H1 (cell line): ENCODE measurements at regions not wholly inside any gene's neighbourhood (a gene's known extent, or its start where the extent isn't known, plus 50 kb on each side); places are given as distances from the start of the nearest gene placed in this dataset.

Experiments used
- CTCF ChIA-PET: fragments of 300-600 bp; sonication (Branson Sonifier 250); formaldehyde crosslinking; loops from one replicate; lab custom pipeline; 2021; ENCODE audit not compliant: partially characterized antibody; lab: Charles Lee
- POLR2A ChIA-PET: fragments of 300-600 bp; sonication (Branson Sonifier 250); formaldehyde crosslinking; loops from one replicate; lab custom pipeline; 2021; ENCODE audit warnings: inconsistent platforms; ENCODE audit not compliant: partially characterized antibody; lab: Charles Lee
- DNase-seq, 2 experiments: peaks; one replicate each; pipeline versions ENCODE4 v3.0.0 to v3.0.0-alpha.2; 2010 to 2022; ENCODE audit warnings: low spot score in 2 of 2, low read depth in 1 of 2, mixed read lengths in 1 of 2
- FAIRE-seq: peaks from 2 replicates; lab custom pipeline; 2011; peaks lifted over from hg19 to GRCh38; lab: Jason Lieb, UNC
- H2AFZ ChIP-seq: 2 replicates; pipeline ENCODE4 v1.8.1; 2012; ENCODE audit warnings: low read length, inconsistent platforms
- H2AK5ac ChIP-seq: 2 replicates; pipeline ENCODE4 v1.6.1; 2013; ENCODE audit warnings: low read depth, low read length
- H2BK120ac ChIP-seq: replicated peaks from 2 replicates; pipeline ENCODE3; 2013; ENCODE audit warnings: low read depth, low read length, inconsistent platforms
- H2BK12ac ChIP-seq: 2 replicates; pipeline ENCODE4 v1.6.1; 2013; ENCODE audit warnings: low read depth, low read length
- H2BK15ac ChIP-seq: 2 replicates; pipeline ENCODE4 v1.6.1; 2013; ENCODE audit warnings: low read length
- H2BK20ac ChIP-seq: 2 replicates; pipeline ENCODE4 v1.6.1; 2013; ENCODE audit warnings: low read length
- H2BK5ac ChIP-seq: 2 replicates; pipeline ENCODE4 v1.6.1; 2013; ENCODE audit warnings: low read depth, low read length
- H3K14ac ChIP-seq: 2 replicates; pipeline ENCODE4 v1.6.1; 2013; ENCODE audit warnings: inconsistent platforms; ENCODE audit not compliant: insufficient read length
- H3K18ac ChIP-seq: 2 replicates; pipeline ENCODE4 v1.6.1; 2013; ENCODE audit warnings: low read length; ENCODE audit errors: extremely low read depth
- H3K23ac ChIP-seq: 2 replicates; pipeline ENCODE4 v1.6.1; 2013; ENCODE audit warnings: inconsistent platforms; ENCODE audit not compliant: insufficient read length
- H3K23me2 ChIP-seq: 2 replicates; pipeline ENCODE4 v1.6.1; 2013; ENCODE audit warnings: low read depth, low read length
- H3K27ac ChIP-seq: 2 replicates; pipeline ENCODE4 v1.6.1; 2011; ENCODE audit warnings: low read depth, low read length, inconsistent platforms
- H3K27me3 ChIP-seq, 4 experiments: replicated peaks in 1 of 4; 1 replicate in 1 of 4; 2 replicates in 3 of 4; pipeline versions ENCODE4 v1.6.1 to v1.8.1; 2011 to 2013; ENCODE audit warnings: low read length in 3 of 4, mild to moderate bottlenecking in 3 of 4, inconsistent platforms in 2 of 4, mixed read lengths in 2 of 4, moderate library complexity in 1 of 4; ENCODE audit not compliant: control insufficient read depth in 3 of 4, insufficient read depth in 3 of 4; ENCODE audit errors: extremely low read depth in 1 of 4
- H3K36me3 ChIP-seq, 4 experiments: 2 replicates each; pipeline versions ENCODE4 v1.6.1 to v1.8.1; 2011 to 2013; ENCODE audit warnings: mild to moderate bottlenecking in 4 of 4, low read length in 3 of 4, moderate library complexity in 2 of 4, control low read depth in 1 of 4, inconsistent platforms in 1 of 4; ENCODE audit not compliant: insufficient read depth in 4 of 4, control insufficient read depth in 2 of 4
- H3K4ac ChIP-seq: replicated peaks from 2 replicates; pipeline ENCODE3; 2013; ENCODE audit warnings: low read length, low read depth, mixed read lengths, inconsistent platforms; ENCODE audit not compliant: insufficient read length
- H3K4me1 ChIP-seq, 4 experiments: replicated peaks in 1 of 4; 1 replicate in 1 of 4; 2 replicates in 3 of 4; pipeline versions ENCODE4 v1.6.1 to v1.8.1; 2011 to 2013; ENCODE audit warnings: low read length in 3 of 4, inconsistent platforms in 2 of 4, mixed read lengths in 1 of 4; ENCODE audit not compliant: insufficient read depth in 4 of 4, control insufficient read depth in 3 of 4
- H3K4me2 ChIP-seq, 2 experiments: 2 replicates each; pipeline versions ENCODE4 v1.6.1 to v1.8.1; 2011 to 2013; ENCODE audit warnings: low read depth in 2 of 2, low read length in 2 of 2, control low read depth in 1 of 2, inconsistent platforms in 1 of 2, mild to moderate bottlenecking in 1 of 2; ENCODE audit not compliant: insufficient read depth in 1 of 2
- H3K4me3 ChIP-seq, 4 experiments: fragments of 200-600, 300-600 bp in 1 of 4; sonication (generic), shearing (Covaris generic), sonication (Bioruptor Twin) in 1 of 4; 2 replicates each; pipeline versions ENCODE4 v1.5.1 to v1.8.1; 2011 to 2016; ENCODE audit warnings: low read length in 4 of 4, low read depth in 3 of 4, control low read depth in 2 of 4, inconsistent platforms in 2 of 4, mild to moderate bottlenecking in 2 of 4, mixed read lengths in 1 of 4, moderate library complexity in 1 of 4; ENCODE audit not compliant: insufficient read depth in 2 of 4; ENCODE audit errors: extremely low read depth in 1 of 4
- H3K56ac ChIP-seq: replicated peaks from 2 replicates; pipeline ENCODE3; 2013; ENCODE audit warnings: low read depth, mild to moderate bottlenecking, mixed read lengths, low read length, inconsistent platforms; ENCODE audit not compliant: insufficient read length
- H3K79me1 ChIP-seq: 2 replicates; pipeline ENCODE4 v1.6.1; 2013; ENCODE audit warnings: low read depth, low read length, control low read depth
- H3K79me2 ChIP-seq, 2 experiments: 2 replicates each; pipeline versions ENCODE4 v1.6.1 to v1.8.1; 2012 to 2013; ENCODE audit warnings: low read length in 2 of 2, mild to moderate bottlenecking in 2 of 2, inconsistent platforms in 1 of 2; ENCODE audit not compliant: insufficient read depth in 2 of 2, control insufficient read depth in 1 of 2
- H3K9ac ChIP-seq, 4 experiments: replicated peaks in 1 of 4; 1 replicate in 1 of 4; 2 replicates in 3 of 4; pipeline versions ENCODE4 v1.6.1 to v1.8.1; 2011 to 2013; ENCODE audit warnings: low read depth in 3 of 4, low read length in 3 of 4, control low read depth in 2 of 4, mild to moderate bottlenecking in 2 of 4, moderate library complexity in 2 of 4, inconsistent platforms in 1 of 4; ENCODE audit errors: extremely low read depth in 1 of 4
- H3K9me3 ChIP-seq, 2 experiments: 2 replicates each; pipeline versions ENCODE4 v1.6.1 to v1.8.1; 2012 to 2013; ENCODE audit warnings: mild to moderate bottlenecking in 2 of 2, moderate library complexity in 2 of 2, control low read depth in 1 of 2, inconsistent platforms in 1 of 2, low read depth in 1 of 2, low read length in 1 of 2, mixed read lengths in 1 of 2; ENCODE audit not compliant: insufficient read depth in 2 of 2
- H4K20me1 ChIP-seq, 2 experiments: replicated peaks in 1 of 2; 2 replicates each; pipeline versions ENCODE3 to v1.8.1; 2011 to 2013; ENCODE audit warnings: inconsistent platforms in 2 of 2, low read length in 2 of 2, mild to moderate bottlenecking in 1 of 2; ENCODE audit not compliant: insufficient read depth in 2 of 2, control insufficient read depth in 1 of 2
- H4K5ac ChIP-seq: 2 replicates; pipeline ENCODE4 v1.6.1; 2013; ENCODE audit warnings: low read length, low read depth, mixed read lengths, inconsistent platforms; ENCODE audit not compliant: insufficient read length
- H4K8ac ChIP-seq: 2 replicates; pipeline ENCODE4 v1.8.0; 2013; ENCODE audit warnings: mild to moderate bottlenecking, moderate library complexity, low read length, inconsistent platforms; ENCODE audit not compliant: insufficient read depth; ENCODE audit errors: extremely low read depth
- H4K91ac ChIP-seq: replicated peaks from 2 replicates; pipeline ENCODE3; 2013; ENCODE audit warnings: low read length, mixed read lengths, inconsistent platforms; ENCODE audit not compliant: insufficient read length
- ATF2 ChIP-seq: IDR thresholded peaks from 2 replicates; pipeline ENCODE4 v1.6.1; 2012; ENCODE audit warnings: low read length, inconsistent platforms
- CEBPB ChIP-seq: IDR thresholded peaks from 2 replicates; pipeline ENCODE4 v1.6.1; 2012; ENCODE audit warnings: low read depth, low read length
- FOSL1 ChIP-seq: IDR thresholded peaks from 2 replicates; pipeline ENCODE4 v1.6.1; 2011; ENCODE audit warnings: mild to moderate bottlenecking, low read depth, low read length, moderate library complexity; ENCODE audit not compliant: insufficient read depth
- HDAC2 ChIP-seq, 2 experiments: fragments of 300-600 bp in 1 of 2; sonication (generic) in 1 of 2; IDR thresholded peaks; 2 replicates each; pipeline ENCODE4 v1.6.1; 2011 to 2012; ENCODE audit warnings: low read depth in 2 of 2, low read length in 2 of 2, mild to moderate bottlenecking in 2 of 2, moderate library complexity in 2 of 2, borderline replicate concordance in 1 of 2, inconsistent platforms in 1 of 2
- JUN ChIP-seq: IDR thresholded peaks from 2 replicates; pipeline ENCODE4 v1.6.1; 2011; ENCODE audit warnings: low read depth, mild to moderate bottlenecking, improper control_type of control experiment, low read length
- JUND ChIP-seq: IDR thresholded peaks from 2 replicates; pipeline ENCODE4 v1.6.1; 2011; ENCODE audit warnings: mild to moderate bottlenecking, improper control_type of control experiment, low read length
- POU5F1 ChIP-seq: IDR thresholded peaks from 2 replicates; pipeline ENCODE4 v1.6.1; 2011; ENCODE audit warnings: low read depth, mild to moderate bottlenecking, low read length, moderate library complexity
- RBBP5 ChIP-seq: IDR thresholded peaks from 2 replicates; pipeline ENCODE4 v1.7.1; 2012; ENCODE audit warnings: low read depth, mild to moderate bottlenecking, inconsistent platforms, low read length, moderate library complexity, borderline replicate concordance
- WGBS, 2 experiments: shearing (Covaris generic) in 1 of 2; methylation state at CpG; one replicate each; pipeline versions ENCODE4 v1.1.6 to v1.1.7; 2013 to 2015; ENCODE audit warnings: low lambda C conversion rate in 2 of 2, mixed read lengths in 2 of 2, inconsistent platforms in 1 of 2, low coverage in 1 of 2, missing lambda C conversion rate in 1 of 2; ENCODE audit not compliant: insufficient replicate concordance in 2 of 2, insufficient coverage in 1 of 2, insufficient read length in 1 of 2; ENCODE audit errors: extremely low coverage in 1 of 2, missing lambda C conversion rate in 1 of 2; 5-methylcytosine and 5-hydroxymethylcytosine counted together
- TF ChIP-seq, protein P1 (sequence below), 3 experiments: IDR thresholded peaks; 1 replicate in 2 of 3; 2 replicates in 1 of 3; pipeline versions ENCODE4 v1.5.1 to v1.6.1; 2011; ENCODE audit warnings: low read length in 3 of 3, mild to moderate bottlenecking in 3 of 3, inconsistent platforms in 2 of 3, low read depth in 1 of 3, moderate library complexity in 1 of 3; ENCODE audit not compliant: insufficient read depth in 1 of 3; ENCODE audit errors: control extremely low read depth in 1 of 3

DNA sequence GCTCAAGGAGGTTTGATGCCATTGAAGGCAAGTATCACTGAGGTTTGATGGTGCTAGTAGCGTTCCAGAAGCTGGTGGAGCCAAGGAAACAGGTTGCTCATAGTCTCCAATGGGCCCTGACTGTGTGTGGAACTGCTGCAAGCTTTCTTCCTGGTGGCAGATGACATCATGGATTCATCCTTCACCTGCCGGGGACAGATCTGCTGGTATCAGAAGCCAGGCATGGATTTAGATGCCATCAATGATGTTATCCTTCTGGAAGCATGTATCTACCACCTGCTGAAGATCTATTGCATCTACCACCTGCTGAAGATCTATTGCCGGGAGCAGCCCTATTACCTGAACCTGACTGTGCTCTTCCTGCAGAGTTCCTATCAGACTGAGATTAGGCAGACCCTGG, 734.4 kb downstream of the PLA2G4A start:
- no peaks in the 10 kb centered on the region for H3K9me3 ChIP-seq
- H2BK20ac ChIP-seq, result no peak overlapping the region
- no peak overlapping the region for H4K8ac ChIP-seq
- H3K36me3 ChIP-seq, result no peaks in the 10 kb centered on the region
- FAIRE-seq, result no peak
- no peaks in the 10 kb centered on the region for H3K4me1 ChIP-seq
- no peak overlapping the region for H2AFZ ChIP-seq
- no peak overlapping the region for H3K23ac ChIP-seq
- no peaks in the 10 kb centered on the region for H3K79me2 ChIP-seq
- no peak overlapping the region for H4K5ac ChIP-seq
- no peak overlapping the region for H2BK5ac ChIP-seq
- H3K56ac ChIP-seq, result no peak overlapping the region
- DNase-seq, result no peak
- H3K4me2 ChIP-seq, result no peak overlapping the region
- H4K20me1 ChIP-seq, result no peaks in the 10 kb centered on the region
- no peak for TF ChIP-seq POU5F1
- TF ChIP-seq CEBPB, result no peak
- TF ChIP-seq, protein P1, sequence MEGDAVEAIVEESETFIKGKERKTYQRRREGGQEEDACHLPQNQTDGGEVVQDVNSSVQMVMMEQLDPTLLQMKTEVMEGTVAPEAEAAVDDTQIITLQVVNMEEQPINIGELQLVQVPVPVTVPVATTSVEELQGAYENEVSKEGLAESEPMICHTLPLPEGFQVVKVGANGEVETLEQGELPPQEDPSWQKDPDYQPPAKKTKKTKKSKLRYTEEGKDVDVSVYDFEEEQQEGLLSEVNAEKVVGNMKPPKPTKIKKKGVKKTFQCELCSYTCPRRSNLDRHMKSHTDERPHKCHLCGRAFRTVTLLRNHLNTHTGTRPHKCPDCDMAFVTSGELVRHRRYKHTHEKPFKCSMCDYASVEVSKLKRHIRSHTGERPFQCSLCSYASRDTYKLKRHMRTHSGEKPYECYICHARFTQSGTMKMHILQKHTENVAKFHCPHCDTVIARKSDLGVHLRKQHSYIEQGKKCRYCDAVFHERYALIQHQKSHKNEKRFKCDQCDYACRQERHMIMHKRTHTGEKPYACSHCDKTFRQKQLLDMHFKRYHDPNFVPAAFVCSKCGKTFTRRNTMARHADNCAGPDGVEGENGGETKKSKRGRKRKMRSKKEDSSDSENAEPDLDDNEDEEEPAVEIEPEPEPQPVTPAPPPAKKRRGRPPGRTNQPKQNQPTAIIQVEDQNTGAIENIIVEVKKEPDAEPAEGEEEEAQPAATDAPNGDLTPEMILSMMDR (IDR thresholded peaks at IDR 0.05; ENCODE audit: control extremely low read depth in 1 of 3, insufficient read depth in 1 of 3, low read depth in 1 of 3, low read length in 3 of 3), result no peak
- TF ChIP-seq ATF2, result no peak
- TF ChIP-seq RBBP5, result no peak
- TF ChIP-seq JUND, result no peak
- no peak for TF ChIP-seq JUN
- no peak for TF ChIP-seq HDAC2 (IDR thresholded peaks at IDR 0.05; ENCODE audit: borderline replicate concordance in 1 of 2, low read depth in 2 of 2, low read length in 2 of 2)
- TF ChIP-seq FOSL1, result no peak
- H3K18ac ChIP-seq, result no peak overlapping the region
- H4K91ac ChIP-seq, result no peak overlapping the region
- POLR2A ChIA-PET, result no interaction called here
- no peak overlapping the region for H2BK120ac ChIP-seq
- no peaks in the 10 kb centered on the region for H3K23me2 ChIP-seq
- no peaks in the 10 kb centered on the region for H3K79me1 ChIP-seq
- 96% methylated on average over 3 of the region's 3 CpGs; no CpG with 5 or more reads in 1 of the 2 experiments for WGBS, 2 experiments
- no peak overlapping the region for H3K4ac ChIP-seq
- no peak overlapping the region for H3K27ac ChIP-seq
- H3K27me3 ChIP-seq, result no peaks in the 10 kb centered on the region
- H3K9ac ChIP-seq, result no peak overlapping the region
- H2BK15ac ChIP-seq, result no peak overlapping the region
- H3K14ac ChIP-seq, result no peak overlapping the region
- no peak overlapping the region for H3K4me3 ChIP-seq
- CTCF ChIA-PET, result no interaction called here
- H2AK5ac ChIP-seq, result no peak overlapping the region
- no peak overlapping the region for H2BK12ac ChIP-seq
